Caco-2 (cell line): ENCODE measurements at regions not wholly inside any gene's neighbourhood (a gene's known extent, or its start where the extent isn't known, plus 50 kb on each side); places are given as distances from the start of the nearest gene placed in this dataset.
"Not testable (repeated sequence)": the region's sequence is repeated elsewhere in the genome, so short reads cannot be mapped to it uniquely, and the experiment has no call there.

ENCODE experiments used
- BruUV-seq: library from RNA; stranded (reverse); fragments of 400-500 nt; replicated peaks from 2 replicates; lab custom pipeline; 2021; lab: Mats Ljungman, UMichigan
- CTCF ChIA-PET: fragments of 300-600 bp; sonication (Branson Sonifier 250); formaldehyde crosslinking; loops from one replicate; lab custom pipeline; 2022; ENCODE audit warnings: antibody characterized with exemption; lab: Charles Lee
- POLR2A ChIA-PET: fragments of 300-600 bp; sonication (Branson Sonifier 250); formaldehyde crosslinking; loops from one replicate; lab custom pipeline; 2022; ENCODE audit warnings: antibody characterized with exemption; lab: Charles Lee
- DNase-seq, 2 experiments: peaks; one replicate each; pipeline versions ENCODE4 v3.0.0 to v3.0.0-alpha.2; 2020 to 2022
- H3K27me3 ChIP-seq: replicated peaks from 2 replicates; pipeline ENCODE4 v1.6.0; 2011; ENCODE audit warnings: low read length; ENCODE audit not compliant: control insufficient read depth, insufficient read depth
- H3K36me3 ChIP-seq: 2 replicates; pipeline ENCODE4 v1.5.1; 2011; ENCODE audit warnings: low read length; ENCODE audit not compliant: control insufficient read depth, insufficient read depth
- H3K4me1 ChIP-seq: fragments of 250-450 bp; sonication (Bioruptor Pico); 2 replicates; pipeline ENCODE4 v1.5.1; 2020; ENCODE audit warnings: mild to moderate bottlenecking
- H3K4me3 ChIP-seq: 2 replicates; pipeline ENCODE4 v1.5.1; 2011; ENCODE audit warnings: low read depth, mild to moderate bottlenecking, control low read depth, low read length
- H3K9me3 ChIP-seq: fragments of 250-450 bp; sonication (Bioruptor Pico); 2 replicates; pipeline ENCODE4 v1.5.1; 2020; ENCODE audit warnings: mild to moderate bottlenecking, moderate library complexity
- H3K27ac Mint-ChIP-seq: one replicate; pipeline ENCODE4 v1.8.0; 2022; ENCODE audit warnings: mixed read lengths; ENCODE audit not compliant: unreplicated experiment
- H3K27me3 Mint-ChIP-seq: one replicate; pipeline ENCODE4 v1.8.0; 2022; ENCODE audit warnings: mixed read lengths; ENCODE audit not compliant: insufficient read depth, unreplicated experiment
- H3K36me3 Mint-ChIP-seq: one replicate; pipeline ENCODE4 v1.8.0; 2022; ENCODE audit warnings: mild to moderate bottlenecking, mixed read lengths; ENCODE audit not compliant: insufficient read depth, unreplicated experiment
- H3K4me1 Mint-ChIP-seq: one replicate; pipeline ENCODE4 v1.8.0; 2022; ENCODE audit warnings: low read depth, mixed read lengths; ENCODE audit not compliant: unreplicated experiment
- H3K4me3 Mint-ChIP-seq: one replicate; pipeline ENCODE4 v1.8.0; 2022; ENCODE audit warnings: mild to moderate bottlenecking, moderate library complexity, mixed read lengths; ENCODE audit not compliant: unreplicated experiment
- H3K9me3 Mint-ChIP-seq: one replicate; pipeline ENCODE4 v1.8.0; 2022; ENCODE audit warnings: mixed read lengths; ENCODE audit not compliant: unreplicated experiment
- CTCF ChIP-seq, 2 experiments: fragments of 200-600 bp in 1 of 2; IDR thresholded peaks; 1 replicate in 1 of 2; 2 replicates in 1 of 2; pipeline versions ENCODE4 v1.5.1 to v1.8.0; 2011 to 2022; ENCODE audit warnings: antibody characterized with exemption in 1 of 2, control low read depth in 1 of 2, inconsistent platforms in 1 of 2, low read depth in 1 of 2, low read length in 1 of 2, mild to moderate bottlenecking in 1 of 2, moderate library complexity in 1 of 2; ENCODE audit not compliant: insufficient read depth in 1 of 2, severe bottlenecking in 1 of 2, unreplicated experiment in 1 of 2
- intact Hi-C: fragments of 100-400 bp; cut with micrococcal nuclease; formaldehyde crosslinking; loops from one replicate; pipeline ENCODE4 v1.10.0; 2022; ENCODE audit not compliant: unreplicated experiment

GRCh38 chr13:50766013-50766412 lies 77.5 kb downstream of the DLEU7 start:
- H3K4me1 ChIP-seq: no peaks in the 10 kb centered on the region
- H3K27ac Mint-ChIP-seq: no peak overlapping the region
- no peak for DNase-seq
- no TSS peak for BruUV-seq
- H3K27me3 ChIP-seq: no peaks in the 10 kb centered on the region
- intact Hi-C loops: no loop called here
- CTCF ChIA-PET: no interaction called here
- H3K4me1 Mint-ChIP-seq: no peaks in the 10 kb centered on the region
- H3K9me3 Mint-ChIP-seq: no peaks in the 10 kb centered on the region
- H3K4me3 ChIP-seq: no peak overlapping the region
- peaks cover 3% of the 10 kb centered on the region for H3K27me3 Mint-ChIP-seq
- no peak overlapping the region for H3K4me3 Mint-ChIP-seq
- POLR2A ChIA-PET: no interaction called here
- no peaks in the 10 kb centered on the region for H3K9me3 ChIP-seq
- H3K36me3 Mint-ChIP-seq: no peaks in the 10 kb centered on the region
- no peak for TF ChIP-seq CTCF (IDR thresholded peaks at IDR 0.05; ENCODE audit: insufficient read depth in 1 of 2, low read depth in 1 of 2, low read length in 1 of 2, severe bottlenecking in 1 of 2, unreplicated experiment in 1 of 2)
- no peaks in the 10 kb centered on the region for H3K36me3 ChIP-seq

- H3K36me3 ChIP-seq: no peaks in the 10 kb centered on the region
- no peaks in the 10 kb centered on the region for H3K4me1 ChIP-seq
- no peaks in the 10 kb centered on the region for H3K4me1 Mint-ChIP-seq
- TF ChIP-seq CTCF (IDR thresholded peaks at IDR 0.05; ENCODE audit: insufficient read depth in 1 of 2, low read depth in 1 of 2, low read length in 1 of 2, severe bottlenecking in 1 of 2, unreplicated experiment in 1 of 2): no peak
- H3K27ac Mint-ChIP-seq: no peak overlapping the region
- H3K4me3 ChIP-seq: no peak overlapping the region
- H3K9me3 Mint-ChIP-seq: no peaks in the 10 kb centered on the region
- no TSS peak for BruUV-seq
- peaks cover 9% of the 10 kb centered on the region for H3K27me3 Mint-ChIP-seq
- intact Hi-C loops: no loop called here
- no peaks in the 10 kb centered on the region for H3K9me3 ChIP-seq
- no peak overlapping the region for H3K4me3 Mint-ChIP-seq
- POLR2A ChIA-PET: no interaction called here
- DNase-seq: no peak
- CTCF ChIA-PET: no interaction called here
- no peaks in the 10 kb centered on the region for H3K36me3 Mint-ChIP-seq
- no peaks in the 10 kb centered on the region for H3K27me3 ChIP-seq
Observed at GRCh38 chr13:50766695-50767094, 76.8 kb downstream of the DLEU7 start.

GRCh38 chr13:50772881-50773280 lies 70.6 kb downstream of the DLEU7 start:
- H3K4me3 ChIP-seq, BruUV-seq, POLR2A ChIA-PET, H3K4me1 ChIP-seq, intact Hi-C loops, H3K4me3 Mint-ChIP-seq, H3K27me3 ChIP-seq, H3K9me3 ChIP-seq, H3K36me3 Mint-ChIP-seq, H3K4me1 Mint-ChIP-seq, H3K27ac Mint-ChIP-seq, H3K9me3 Mint-ChIP-seq, H3K36me3 ChIP-seq, DNase-seq: not testable (repeated sequence)
- H3K27me3 Mint-ChIP-seq: peaks cover 12% of the 10 kb centered on the region
- CTCF ChIA-PET: interaction anchor here (0.7 kb wide), 1 partner anchor 11 kb away, joined by 3 read pairs; no protein-coding TSS in a partner anchor
